ENCODE measurements at regions not wholly inside any gene's neighbourhood (a gene's known extent, or its start where the extent isn't known, plus 50 kb on each side); places are given as distances from the start of the nearest gene placed in this dataset.

DNA sequence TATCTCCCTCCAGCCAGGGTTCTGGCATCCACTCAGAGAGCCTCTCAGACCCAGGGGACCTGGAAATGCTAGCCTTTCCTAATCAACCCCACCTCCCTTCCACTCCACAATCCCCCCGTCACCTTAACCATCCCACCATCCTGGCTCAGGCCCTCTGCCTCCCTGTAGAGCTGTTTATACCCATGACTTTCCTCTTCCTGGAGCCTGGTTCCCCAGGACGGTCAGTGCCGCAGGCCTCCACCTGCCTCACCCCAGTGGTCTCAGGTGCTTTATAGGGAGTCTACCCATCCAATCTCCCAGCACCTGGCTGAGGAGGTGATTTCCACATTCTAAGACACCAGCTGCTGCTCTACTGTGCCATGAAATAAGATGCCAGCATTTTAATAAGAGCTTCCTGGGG lies 1159.5 kb downstream of the TBC1D22A start:
- WGBS, 3 donors = 96 to 100% (median 100%) methylated on average over 3 of the region's 3 CpGs
- no peak for TF ChIP-seq EP300 (IDR thresholded peaks at IDR 0.05)
- TF ChIP-seq POLR2A (IDR thresholded peaks at IDR 0.05) = no peak
- TF ChIP-seq, protein P1, sequence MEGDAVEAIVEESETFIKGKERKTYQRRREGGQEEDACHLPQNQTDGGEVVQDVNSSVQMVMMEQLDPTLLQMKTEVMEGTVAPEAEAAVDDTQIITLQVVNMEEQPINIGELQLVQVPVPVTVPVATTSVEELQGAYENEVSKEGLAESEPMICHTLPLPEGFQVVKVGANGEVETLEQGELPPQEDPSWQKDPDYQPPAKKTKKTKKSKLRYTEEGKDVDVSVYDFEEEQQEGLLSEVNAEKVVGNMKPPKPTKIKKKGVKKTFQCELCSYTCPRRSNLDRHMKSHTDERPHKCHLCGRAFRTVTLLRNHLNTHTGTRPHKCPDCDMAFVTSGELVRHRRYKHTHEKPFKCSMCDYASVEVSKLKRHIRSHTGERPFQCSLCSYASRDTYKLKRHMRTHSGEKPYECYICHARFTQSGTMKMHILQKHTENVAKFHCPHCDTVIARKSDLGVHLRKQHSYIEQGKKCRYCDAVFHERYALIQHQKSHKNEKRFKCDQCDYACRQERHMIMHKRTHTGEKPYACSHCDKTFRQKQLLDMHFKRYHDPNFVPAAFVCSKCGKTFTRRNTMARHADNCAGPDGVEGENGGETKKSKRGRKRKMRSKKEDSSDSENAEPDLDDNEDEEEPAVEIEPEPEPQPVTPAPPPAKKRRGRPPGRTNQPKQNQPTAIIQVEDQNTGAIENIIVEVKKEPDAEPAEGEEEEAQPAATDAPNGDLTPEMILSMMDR (IDR thresholded peaks at IDR 0.05) = no peak
- no peak overlapping the region for H3K27ac ChIP-seq
- no peaks in the 10 kb centered on the region for H3K9me3 ChIP-seq
- intact Hi-C loops (cut with DNase I) = no loop called here
- no peak overlapping the region for H3K4me3 ChIP-seq
- no peaks in the 10 kb centered on the region for H3K36me3 ChIP-seq
- no peaks in the 10 kb centered on the region for H3K27me3 ChIP-seq
- H3K4me1 ChIP-seq (ENCODE audit: insufficient read depth) = no peaks in the 10 kb centered on the region
- no peak for DNase-seq

DNA sequence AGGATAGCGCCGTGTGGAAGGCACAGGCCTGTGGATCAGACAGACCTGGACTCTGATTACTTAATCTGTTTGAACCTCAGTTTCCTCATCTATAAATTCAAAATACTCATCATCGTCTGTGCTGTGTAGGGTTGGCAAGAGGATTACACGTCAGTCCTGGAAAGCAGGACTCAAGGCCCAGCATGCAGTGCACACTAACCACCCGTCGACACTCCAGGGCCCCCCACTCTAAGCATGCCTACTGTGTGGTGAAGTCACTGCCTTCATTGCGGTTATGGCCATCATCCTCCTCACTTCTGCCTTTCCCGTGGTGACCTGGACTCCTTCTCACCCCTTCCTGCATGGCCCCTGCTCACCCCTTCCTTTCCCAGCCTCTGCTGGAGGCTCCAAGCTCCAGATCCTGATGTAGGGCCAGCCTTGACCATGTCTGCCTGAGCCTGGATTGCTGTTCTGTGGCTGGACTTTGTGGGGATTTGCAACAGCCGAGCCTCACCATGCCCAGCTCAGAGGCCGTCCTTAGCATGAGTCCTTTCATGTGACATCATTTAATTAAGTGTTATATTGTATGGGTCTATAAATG lies 1158.0 kb downstream of the TBC1D22A start:
- TF ChIP-seq POLR2A (IDR thresholded peaks at IDR 0.05) (no peak), EP300 (IDR thresholded peaks at IDR 0.05) (no peak)
- TF ChIP-seq, protein P1 (IDR thresholded peaks at IDR 0.05) = no peak
- Histone ChIP-seq H3K27me3 (no peaks in the 10 kb centered on the region), H3K4me3 (no peak overlapping the region), H3K9me3 (no peaks in the 10 kb centered on the region), H3K36me3 (no peaks in the 10 kb centered on the region), H3K4me1 (ENCODE audit: insufficient read depth) (no peaks in the 10 kb centered on the region), H3K27ac (no peak overlapping the region)
- intact Hi-C loops (cut with DNase I) = no loop called here
- DNase-seq = no peak
- WGBS, 3 donors = 79 to 84% (median 79%) methylated on average over 10 of the region's 10 CpGs

DNA sequence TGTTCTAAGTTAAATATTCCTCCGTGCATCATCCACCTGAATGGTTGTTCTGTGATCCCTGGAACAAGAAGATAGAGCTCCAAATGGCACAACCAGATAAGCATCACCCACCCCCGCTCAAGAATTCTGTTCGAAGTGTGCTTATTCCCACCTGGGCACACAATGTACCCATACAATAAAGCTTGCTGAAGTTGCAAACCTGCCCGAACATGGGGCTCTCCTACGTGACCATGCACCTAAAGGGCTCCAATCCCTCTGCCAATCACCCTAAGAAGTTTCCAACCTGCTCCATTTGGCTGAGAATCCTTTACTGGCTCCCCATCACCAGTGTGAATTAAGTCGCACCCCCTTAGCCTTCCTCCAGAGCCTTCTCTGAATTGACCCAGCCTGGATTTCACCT lies 1157.4 kb downstream of the TBC1D22A start:
- 81 to 92% (median 88%) methylated on average over 6 of the region's 6 CpGs for WGBS, 3 donors
- no peak overlapping the region for H3K27ac ChIP-seq
- no peak overlapping the region for H3K4me3 ChIP-seq
- H3K27me3 ChIP-seq = no peaks in the 10 kb centered on the region
- H3K4me1 ChIP-seq (ENCODE audit: insufficient read depth) = no peaks in the 10 kb centered on the region
- intact Hi-C loops (cut with DNase I) = no loop called here
- no peaks in the 10 kb centered on the region for H3K36me3 ChIP-seq
- no peak for DNase-seq
- TF ChIP-seq, protein P1 (IDR thresholded peaks at IDR 0.05) = no peak
- H3K9me3 ChIP-seq = no peaks in the 10 kb centered on the region

DNA sequence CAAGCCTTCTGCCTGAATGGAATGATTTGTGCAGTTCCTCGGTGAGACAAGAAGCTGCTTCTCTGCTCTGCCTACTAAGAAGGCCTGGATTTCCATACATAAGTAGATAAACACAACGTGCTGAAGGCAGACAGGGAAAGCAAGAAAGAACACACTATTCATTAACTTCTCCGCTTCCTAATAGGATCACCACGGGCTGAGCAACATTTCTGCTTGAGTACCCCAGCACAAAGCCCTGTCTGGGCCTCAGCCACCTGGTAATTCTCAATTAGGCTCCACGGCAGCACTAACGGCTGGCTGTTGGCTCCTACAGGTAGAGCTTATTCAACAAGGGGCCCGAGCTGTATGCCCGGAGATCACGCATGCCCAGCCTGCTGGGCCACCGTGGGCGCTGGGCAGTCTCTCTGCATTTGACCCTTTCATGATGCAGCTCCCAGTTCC lies 1156.6 kb downstream of the TBC1D22A start:
- no peak overlapping the region for H3K27ac ChIP-seq
- H3K4me3 ChIP-seq = no peak overlapping the region
- 63 to 66% (median 66%) methylated on average over 11 of the region's 11 CpGs for WGBS, 3 donors
- no peak for DNase-seq
- no peaks in the 10 kb centered on the region for H3K27me3 ChIP-seq
- intact Hi-C loops (cut with DNase I) = no loop called here
- no peaks in the 10 kb centered on the region for H3K36me3 ChIP-seq
- H3K9me3 ChIP-seq = no peaks in the 10 kb centered on the region
- TF ChIP-seq, protein P1 (IDR thresholded peaks at IDR 0.05) = no peak
- TF ChIP-seq EP300 (IDR thresholded peaks at IDR 0.05) (no peak), POLR2A (IDR thresholded peaks at IDR 0.05) (no peak)
- no peaks in the 10 kb centered on the region for H3K4me1 ChIP-seq (ENCODE audit: insufficient read depth)
